WERI-Rb-1 (cell line): ENCODE measurements at regions not wholly inside any gene's neighbourhood (a gene's known extent, or its start where the extent isn't known, plus 50 kb on each side); places are given as distances from the start of the nearest gene placed in this dataset.
A peak's percentile ranks its signal among the peaks of the same experiment; 100 is the strongest.

Experiments used
- DNase-seq: peaks from one replicate; pipeline ENCODE4 v3.0.0-alpha.2; 2020
- H3K27ac ChIP-seq: fragments of 250-450 bp; sonication (Bioruptor Pico); 2 replicates; pipeline ENCODE4 v1.5.1; 2020; ENCODE audit warnings: mild to moderate bottlenecking, moderate library complexity
- H3K27me3 ChIP-seq: fragments of 250-450 bp; sonication (Bioruptor Pico); 2 replicates; pipeline ENCODE4 v1.5.1; 2021; ENCODE audit warnings: mild to moderate bottlenecking, low read depth, moderate library complexity; ENCODE audit not compliant: insufficient read depth, severe bottlenecking
- H3K36me3 ChIP-seq: fragments of 250-450 bp; sonication (Bioruptor Pico); 2 replicates; pipeline ENCODE4 v1.5.1; 2020; ENCODE audit warnings: mild to moderate bottlenecking, moderate library complexity
- H3K4me3 ChIP-seq: 2 replicates; pipeline ENCODE4 v1.5.1; 2011; ENCODE audit warnings: low read depth, mild to moderate bottlenecking, control low read depth, low read length
- H3K9me3 ChIP-seq: fragments of 250-450 bp; sonication (Bioruptor Pico); 2 replicates; pipeline ENCODE4 v1.5.1; 2021; ENCODE audit warnings: mild to moderate bottlenecking, moderate library complexity; ENCODE audit not compliant: severe bottlenecking
- CTCF ChIP-seq: IDR thresholded peaks from 2 replicates; pipeline ENCODE4 v1.5.1; 2011; ENCODE audit warnings: low read depth, mild to moderate bottlenecking, control low read depth, inconsistent platforms, low read length

- DNase-seq: peak; percentile 13
- H3K27ac ChIP-seq: no peak overlapping the region
These were observed 69.4 kb upstream of the CLNK start for GRCh38 chr4:10753856-10754402.

GRCh38 chr4:10753336-10753735 lies 68.8 kb upstream of the CLNK start:
- Histone ChIP-seq H3K36me3 (no peaks in the 10 kb centered on the region), H3K9me3 (no peaks in the 10 kb centered on the region), H3K4me3 (no peak overlapping the region), H3K27ac (no peak overlapping the region), H3K27me3 (peaks cover 3% of the 10 kb centered on the region)
- 0 out of 2 replicates have a peak, but pooled peaks have one; percentile 1 for TF ChIP-seq CTCF
- DNase-seq: peak; percentile 11

More at GRCh38 chr4:10753856-10754402, 69.4 kb upstream of the CLNK start:
- Histone ChIP-seq H3K36me3 (no peaks in the 10 kb centered on the region), H3K27me3 (peaks cover 3% of the 10 kb centered on the region), H3K9me3 (no peaks in the 10 kb centered on the region), H3K4me3 (no peak overlapping the region)
- no peak for TF ChIP-seq CTCF

- H3K4me3 ChIP-seq: no peak overlapping the region
- no peaks in the 10 kb centered on the region for H3K9me3 ChIP-seq
- H3K27me3 ChIP-seq: peaks cover 7% of the 10 kb centered on the region
- no peak overlapping the region for H3K27ac ChIP-seq
- no peak for DNase-seq
- no peaks in the 10 kb centered on the region for H3K36me3 ChIP-seq
- no peak for TF ChIP-seq CTCF
These were observed 66.1 kb upstream of the CLNK start for GRCh38 chr4:10750714-10751113.

GRCh38 chr4:10747186-10747585 lies 62.6 kb upstream of the CLNK start:
- Histone ChIP-seq H3K36me3 (no peaks in the 10 kb centered on the region), H3K27me3 (peaks cover 7% of the 10 kb centered on the region), H3K9me3 (no peaks in the 10 kb centered on the region), H3K4me3 (no peak overlapping the region), H3K27ac (no peak overlapping the region)
- no peak for TF ChIP-seq CTCF
- no peak for DNase-seq

GRCh38 chr4:10746371-10747171 lies 62.0 kb upstream of the CLNK start:
- Histone ChIP-seq H3K27ac (no peak overlapping the region), H3K9me3 (no peaks in the 10 kb centered on the region), H3K27me3 (peaks cover 7% of the 10 kb centered on the region), H3K4me3 (no peak overlapping the region), H3K36me3 (no peaks in the 10 kb centered on the region)
- TF ChIP-seq CTCF: no peak
- DNase-seq: no peak
